ENCODE measurements at regions not wholly inside any gene's neighbourhood (a gene's known extent, or its start where the extent isn't known, plus 50 kb on each side); places are given as distances from the start of the nearest gene placed in this dataset.
"Not testable (repeated sequence)": the region's sequence is repeated elsewhere in the genome, so short reads cannot be mapped to it uniquely, and the experiment has no call there.

GRCh38 chr20:30937790-30938189 lies 319.7 kb upstream of the DEFB115 start:
- no peaks in the 10 kb centered on the region for H3K9me2 ChIP-seq (ENCODE audit: low read depth, low read length)
- no peak overlapping the region for H2AFZ ChIP-seq (ENCODE audit: low read length)
- no peak overlapping the region for H3K4me3 ChIP-seq (ENCODE audit: low read depth, low read length, poor library complexity, severe bottlenecking)
- H3F3A ChIP-seq (ENCODE audit: insufficient read depth, low read length): no peaks in the 10 kb centered on the region
- no peaks in the 10 kb centered on the region for H4K20me1 ChIP-seq (ENCODE audit: insufficient read depth, low read length)
- no peaks in the 10 kb centered on the region for H3K27me3 ChIP-seq (ENCODE audit: insufficient read depth, low read length)
- no peaks in the 10 kb centered on the region for H3K36me3 ChIP-seq (ENCODE audit: insufficient read depth, low read length)
- H3K9ac ChIP-seq (ENCODE audit: low read length): no peak overlapping the region
- no peaks in the 10 kb centered on the region for H3K9me3 ChIP-seq (ENCODE audit: low read length)
- no peak overlapping the region for H3K4me2 ChIP-seq (ENCODE audit: low read length)
- no peaks in the 10 kb centered on the region for H3K4me1 ChIP-seq (ENCODE audit: insufficient read depth, low read length, severe bottlenecking)
- no peak overlapping the region for H3K27ac ChIP-seq (ENCODE audit: low read depth, low read length, poor library complexity, severe bottlenecking)
- TF ChIP-seq EZH2 (IDR thresholded peaks at IDR 0.05; ENCODE audit: borderline replicate concordance, low read length): no peak
- TF ChIP-seq, protein P1, sequence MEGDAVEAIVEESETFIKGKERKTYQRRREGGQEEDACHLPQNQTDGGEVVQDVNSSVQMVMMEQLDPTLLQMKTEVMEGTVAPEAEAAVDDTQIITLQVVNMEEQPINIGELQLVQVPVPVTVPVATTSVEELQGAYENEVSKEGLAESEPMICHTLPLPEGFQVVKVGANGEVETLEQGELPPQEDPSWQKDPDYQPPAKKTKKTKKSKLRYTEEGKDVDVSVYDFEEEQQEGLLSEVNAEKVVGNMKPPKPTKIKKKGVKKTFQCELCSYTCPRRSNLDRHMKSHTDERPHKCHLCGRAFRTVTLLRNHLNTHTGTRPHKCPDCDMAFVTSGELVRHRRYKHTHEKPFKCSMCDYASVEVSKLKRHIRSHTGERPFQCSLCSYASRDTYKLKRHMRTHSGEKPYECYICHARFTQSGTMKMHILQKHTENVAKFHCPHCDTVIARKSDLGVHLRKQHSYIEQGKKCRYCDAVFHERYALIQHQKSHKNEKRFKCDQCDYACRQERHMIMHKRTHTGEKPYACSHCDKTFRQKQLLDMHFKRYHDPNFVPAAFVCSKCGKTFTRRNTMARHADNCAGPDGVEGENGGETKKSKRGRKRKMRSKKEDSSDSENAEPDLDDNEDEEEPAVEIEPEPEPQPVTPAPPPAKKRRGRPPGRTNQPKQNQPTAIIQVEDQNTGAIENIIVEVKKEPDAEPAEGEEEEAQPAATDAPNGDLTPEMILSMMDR (IDR thresholded peaks at IDR 0.05; ENCODE audit: low read length): no peak
- no peaks in the 10 kb centered on the region for H3K79me2 ChIP-seq (ENCODE audit: insufficient read depth, low read length)

- Histone ChIP-seq H3K4me1 (ENCODE audit: insufficient read depth, low read length, severe bottlenecking) (no peaks in the 10 kb centered on the region), H3K9me3 (ENCODE audit: low read length) (no peaks in the 10 kb centered on the region), H3K27me3 (ENCODE audit: insufficient read depth, low read length) (no peaks in the 10 kb centered on the region), H3K4me2 (ENCODE audit: low read length) (no peak overlapping the region), H3K4me3 (ENCODE audit: low read depth, low read length, poor library complexity, severe bottlenecking) (no peak overlapping the region), H3K79me2 (ENCODE audit: insufficient read depth, low read length) (no peaks in the 10 kb centered on the region), H3F3A (ENCODE audit: insufficient read depth, low read length) (no peaks in the 10 kb centered on the region), H2AFZ (ENCODE audit: low read length) (no peak overlapping the region), H3K36me3 (ENCODE audit: insufficient read depth, low read length) (no peaks in the 10 kb centered on the region), H3K9ac (ENCODE audit: low read length) (no peak overlapping the region), H3K9me2 (ENCODE audit: low read depth, low read length) (no peaks in the 10 kb centered on the region), H3K27ac (ENCODE audit: low read depth, low read length, poor library complexity, severe bottlenecking) (no peak overlapping the region), H4K20me1 (ENCODE audit: insufficient read depth, low read length) (no peaks in the 10 kb centered on the region)
- TF ChIP-seq, protein P1 (IDR thresholded peaks at IDR 0.05; ENCODE audit: low read length): no peak
- no peak for TF ChIP-seq EZH2 (IDR thresholded peaks at IDR 0.05; ENCODE audit: borderline replicate concordance, low read length)
These were observed 307.7 kb upstream of the DEFB115 start for GRCh38 chr20:30949761-30950160.

- not testable (repeated sequence) for H3K36me3 ChIP-seq (ENCODE audit: insufficient read depth, low read length); H3K79me2 ChIP-seq (ENCODE audit: insufficient read depth, low read length); H3K9me3 ChIP-seq (ENCODE audit: low read length); H3K9me2 ChIP-seq (ENCODE audit: low read depth, low read length); H3K27me3 ChIP-seq (ENCODE audit: insufficient read depth, low read length); H3K4me2 ChIP-seq (ENCODE audit: low read length); H2AFZ ChIP-seq (ENCODE audit: low read length); H4K20me1 ChIP-seq (ENCODE audit: insufficient read depth, low read length); H3F3A ChIP-seq (ENCODE audit: insufficient read depth, low read length); H3K4me3 ChIP-seq (ENCODE audit: low read depth, low read length, poor library complexity, severe bottlenecking); H3K27ac ChIP-seq (ENCODE audit: low read depth, low read length, poor library complexity, severe bottlenecking); H3K9ac ChIP-seq (ENCODE audit: low read length); H3K4me1 ChIP-seq (ENCODE audit: insufficient read depth, low read length, severe bottlenecking)
These were observed 306.4 kb upstream of the DEFB115 start for GRCh38 chr20:30951088-30951487.

- H3K9ac ChIP-seq (ENCODE audit: low read length); H3K27ac ChIP-seq (ENCODE audit: low read depth, low read length, poor library complexity, severe bottlenecking); H3K9me2 ChIP-seq (ENCODE audit: low read depth, low read length); H3K4me1 ChIP-seq (ENCODE audit: insufficient read depth, low read length, severe bottlenecking); H3K4me3 ChIP-seq (ENCODE audit: low read depth, low read length, poor library complexity, severe bottlenecking); H4K20me1 ChIP-seq (ENCODE audit: insufficient read depth, low read length); H3F3A ChIP-seq (ENCODE audit: insufficient read depth, low read length); H3K36me3 ChIP-seq (ENCODE audit: insufficient read depth, low read length); H2AFZ ChIP-seq (ENCODE audit: low read length); H3K4me2 ChIP-seq (ENCODE audit: low read length); H3K9me3 ChIP-seq (ENCODE audit: low read length); H3K79me2 ChIP-seq (ENCODE audit: insufficient read depth, low read length); H3K27me3 ChIP-seq (ENCODE audit: insufficient read depth, low read length): not testable (repeated sequence)
These were observed 300.8 kb upstream of the DEFB115 start for GRCh38 chr20:30956649-30957048.

GRCh38 chr20:30959208-30959607 lies 298.3 kb upstream of the DEFB115 start:
- H2AFZ ChIP-seq (ENCODE audit: low read length); H3F3A ChIP-seq (ENCODE audit: insufficient read depth, low read length); H3K4me3 ChIP-seq (ENCODE audit: low read depth, low read length, poor library complexity, severe bottlenecking); H3K4me1 ChIP-seq (ENCODE audit: insufficient read depth, low read length, severe bottlenecking); H3K9me3 ChIP-seq (ENCODE audit: low read length); H3K79me2 ChIP-seq (ENCODE audit: insufficient read depth, low read length); H4K20me1 ChIP-seq (ENCODE audit: insufficient read depth, low read length); H3K27me3 ChIP-seq (ENCODE audit: insufficient read depth, low read length); H3K27ac ChIP-seq (ENCODE audit: low read depth, low read length, poor library complexity, severe bottlenecking); H3K9ac ChIP-seq (ENCODE audit: low read length); H3K9me2 ChIP-seq (ENCODE audit: low read depth, low read length); H3K36me3 ChIP-seq (ENCODE audit: insufficient read depth, low read length); H3K4me2 ChIP-seq (ENCODE audit: low read length): not testable (repeated sequence)

All from OCI-LY1 (cell line).